ENCODE measurements at regions not wholly inside any gene's neighbourhood (a gene's known extent, or its start where the extent isn't known, plus 50 kb on each side); places are given as distances from the start of the nearest gene placed in this dataset.
"Not testable (repeated sequence)": the region's sequence is repeated elsewhere in the genome, so short reads cannot be mapped to it uniquely, and the experiment has no call there.

DNA sequence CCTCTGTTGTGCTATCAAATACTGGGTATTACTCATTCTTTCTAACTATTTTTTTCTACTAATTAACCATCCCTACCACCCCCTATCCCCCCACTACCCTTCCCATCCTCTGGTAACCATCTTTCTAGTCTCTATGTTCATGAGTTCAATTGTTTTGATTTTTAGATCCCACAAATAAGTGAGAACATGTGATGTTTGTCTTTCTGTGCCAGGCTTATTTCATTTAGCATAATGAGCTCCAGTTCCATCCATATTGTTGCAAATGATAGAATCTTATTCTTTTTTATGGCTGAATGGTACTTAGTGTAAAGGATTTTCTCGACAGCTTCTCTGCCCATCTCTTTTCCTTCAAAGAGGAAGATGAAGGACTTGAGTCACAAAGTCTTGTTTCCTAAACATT lies 138.0 kb upstream of the CPHXL start:
- DNase-seq = no peak
- H3K36me3 Mint-ChIP-seq (ENCODE audit: insufficient read depth, unreplicated experiment) = no peaks in the 10 kb centered on the region
- no peak overlapping the region for H3K27ac Mint-ChIP-seq (ENCODE audit: unreplicated experiment)
- H3K4me1 Mint-ChIP-seq (ENCODE audit: low read depth, unreplicated experiment) = no peaks in the 10 kb centered on the region
- no peaks in the 10 kb centered on the region for H3K9me3 Mint-ChIP-seq (ENCODE audit: low read depth, unreplicated experiment)
- no TSS peak for BruUV-seq (replicated peaks)
- peaks cover 16% of the 10 kb centered on the region for H3K27me3 Mint-ChIP-seq (ENCODE audit: unreplicated experiment)
- intact Hi-C loops (cut with micrococcal nuclease; ENCODE audit: unreplicated experiment) = no loop called here
- H3K4me3 Mint-ChIP-seq (ENCODE audit: low read depth, unreplicated experiment) = no peak overlapping the region
- TF ChIP-seq, protein P1, sequence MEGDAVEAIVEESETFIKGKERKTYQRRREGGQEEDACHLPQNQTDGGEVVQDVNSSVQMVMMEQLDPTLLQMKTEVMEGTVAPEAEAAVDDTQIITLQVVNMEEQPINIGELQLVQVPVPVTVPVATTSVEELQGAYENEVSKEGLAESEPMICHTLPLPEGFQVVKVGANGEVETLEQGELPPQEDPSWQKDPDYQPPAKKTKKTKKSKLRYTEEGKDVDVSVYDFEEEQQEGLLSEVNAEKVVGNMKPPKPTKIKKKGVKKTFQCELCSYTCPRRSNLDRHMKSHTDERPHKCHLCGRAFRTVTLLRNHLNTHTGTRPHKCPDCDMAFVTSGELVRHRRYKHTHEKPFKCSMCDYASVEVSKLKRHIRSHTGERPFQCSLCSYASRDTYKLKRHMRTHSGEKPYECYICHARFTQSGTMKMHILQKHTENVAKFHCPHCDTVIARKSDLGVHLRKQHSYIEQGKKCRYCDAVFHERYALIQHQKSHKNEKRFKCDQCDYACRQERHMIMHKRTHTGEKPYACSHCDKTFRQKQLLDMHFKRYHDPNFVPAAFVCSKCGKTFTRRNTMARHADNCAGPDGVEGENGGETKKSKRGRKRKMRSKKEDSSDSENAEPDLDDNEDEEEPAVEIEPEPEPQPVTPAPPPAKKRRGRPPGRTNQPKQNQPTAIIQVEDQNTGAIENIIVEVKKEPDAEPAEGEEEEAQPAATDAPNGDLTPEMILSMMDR (IDR thresholded peaks at IDR 0.05; ENCODE audit: unreplicated experiment) = no peak
- CTCF ChIA-PET = no interaction called here

DNA sequence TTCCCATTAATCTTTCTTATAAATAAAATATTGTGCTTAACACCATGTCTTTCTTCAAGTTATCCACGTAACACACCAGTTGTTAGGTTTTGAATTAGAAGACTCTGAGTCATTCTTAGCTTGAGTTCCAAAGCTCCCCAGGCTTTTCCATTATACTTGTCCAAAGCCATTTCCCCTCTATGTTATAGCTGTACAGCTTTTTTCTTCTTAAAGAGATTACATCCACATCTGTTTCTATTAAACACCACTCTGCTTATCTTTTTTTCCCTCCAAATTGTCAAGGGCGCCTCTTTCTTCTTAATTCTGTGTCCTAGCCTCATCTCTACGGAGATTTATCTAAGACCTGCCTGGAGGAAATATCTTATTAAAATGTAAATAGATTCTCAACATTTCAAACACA lies 139.4 kb upstream of the CPHXL start:
- DNase-seq = no peak
- no peaks in the 10 kb centered on the region for H3K36me3 Mint-ChIP-seq (ENCODE audit: insufficient read depth, unreplicated experiment)
- no TSS peak for BruUV-seq (replicated peaks)
- intact Hi-C loops (cut with micrococcal nuclease; ENCODE audit: unreplicated experiment) = no loop called here
- H3K27ac Mint-ChIP-seq (ENCODE audit: unreplicated experiment) = no peak overlapping the region
- H3K4me1 Mint-ChIP-seq (ENCODE audit: low read depth, unreplicated experiment) = no peaks in the 10 kb centered on the region
- TF ChIP-seq, protein P1 (IDR thresholded peaks at IDR 0.05; ENCODE audit: unreplicated experiment) = no peak
- no peak overlapping the region for H3K4me3 Mint-ChIP-seq (ENCODE audit: low read depth, unreplicated experiment)
- H3K27me3 Mint-ChIP-seq (ENCODE audit: unreplicated experiment) = peaks cover 19% of the 10 kb centered on the region
- CTCF ChIA-PET = no interaction called here
- no peaks in the 10 kb centered on the region for H3K9me3 Mint-ChIP-seq (ENCODE audit: low read depth, unreplicated experiment)

DNA sequence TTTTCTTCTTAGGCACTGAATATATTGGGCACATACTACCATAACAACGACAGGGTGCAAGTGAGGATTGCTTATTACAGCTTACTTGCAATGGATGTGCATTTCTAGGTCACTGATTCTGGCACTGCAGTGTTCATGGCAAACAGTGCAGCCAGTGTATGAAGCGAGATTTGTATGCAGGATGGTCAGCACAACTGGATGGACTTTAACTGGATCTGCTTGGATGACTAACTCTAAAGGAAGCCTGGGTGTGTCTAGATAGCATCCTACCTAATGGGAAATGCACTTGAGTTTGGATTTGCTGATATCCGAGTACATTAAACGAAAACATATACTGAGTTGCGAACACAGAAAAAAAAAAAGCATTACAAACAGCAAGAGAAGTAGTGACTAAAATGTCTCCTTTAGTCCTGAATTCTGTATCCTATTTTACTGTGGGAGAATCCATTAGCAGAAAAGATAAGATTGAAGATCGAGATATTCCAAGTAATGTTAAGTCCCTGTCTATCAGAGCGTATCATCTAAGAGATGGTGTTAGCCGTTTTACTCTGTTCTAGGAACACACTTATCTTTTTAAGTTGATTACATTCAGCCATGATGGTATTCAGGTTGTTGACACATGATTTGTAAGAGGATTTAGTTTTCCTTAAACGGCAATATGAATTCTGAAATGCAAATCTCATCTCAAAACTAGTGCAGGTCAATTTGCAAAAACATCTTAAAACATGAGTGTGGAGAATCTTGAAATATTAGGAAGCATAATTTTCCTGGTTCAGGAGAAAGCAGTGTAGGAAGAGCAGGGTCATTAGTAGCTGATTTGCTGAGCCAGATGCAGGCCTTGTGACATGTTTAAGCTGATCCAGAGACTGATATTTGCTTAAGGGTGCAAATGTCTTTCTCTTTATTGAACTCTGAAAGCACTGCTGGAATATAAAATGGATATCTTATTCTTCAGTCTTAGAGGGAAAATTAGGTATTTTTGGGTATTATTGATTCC lies 142.6 kb upstream of the CPHXL start:
- H3K9me3 Mint-ChIP-seq (ENCODE audit: low read depth, unreplicated experiment) = no peaks in the 10 kb centered on the region
- intact Hi-C loops (cut with micrococcal nuclease; ENCODE audit: unreplicated experiment) = no loop called here
- no peak for DNase-seq
- no peak overlapping the region for H3K4me3 Mint-ChIP-seq (ENCODE audit: low read depth, unreplicated experiment)
- no TSS peak for BruUV-seq (replicated peaks)
- no peaks in the 10 kb centered on the region for H3K4me1 Mint-ChIP-seq (ENCODE audit: low read depth, unreplicated experiment)
- CTCF ChIA-PET = no interaction called here
- no peaks in the 10 kb centered on the region for H3K36me3 Mint-ChIP-seq (ENCODE audit: insufficient read depth, unreplicated experiment)
- H3K27me3 Mint-ChIP-seq (ENCODE audit: unreplicated experiment) = peaks cover 27% of the 10 kb centered on the region
- TF ChIP-seq, protein P1 (IDR thresholded peaks at IDR 0.05; ENCODE audit: unreplicated experiment) = no peak
- H3K27ac Mint-ChIP-seq (ENCODE audit: unreplicated experiment) = no peak overlapping the region

DNA sequence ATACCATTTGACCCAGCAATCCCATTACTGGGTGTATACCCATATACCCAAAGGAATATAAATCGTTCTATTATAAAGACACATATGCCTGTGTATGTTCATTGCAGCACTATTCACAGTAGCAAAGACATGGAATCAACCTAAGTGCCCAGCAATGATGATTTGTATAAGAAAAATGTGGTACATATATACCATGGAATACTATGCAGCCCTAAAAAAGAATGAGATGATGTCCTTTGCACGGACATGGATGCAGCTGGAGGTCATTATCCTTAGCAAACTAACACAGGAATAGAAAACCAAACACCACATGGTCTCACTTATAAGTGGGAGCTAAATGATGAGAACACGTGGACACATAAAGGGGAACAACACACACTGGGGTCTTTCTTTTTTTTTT lies 155.0 kb upstream of the CPHXL start:
- H3K27ac Mint-ChIP-seq (ENCODE audit: unreplicated experiment); CTCF ChIA-PET; intact Hi-C loops (cut with micrococcal nuclease; ENCODE audit: unreplicated experiment); H3K4me1 Mint-ChIP-seq (ENCODE audit: low read depth, unreplicated experiment); BruUV-seq (replicated peaks); H3K9me3 Mint-ChIP-seq (ENCODE audit: low read depth, unreplicated experiment); H3K36me3 Mint-ChIP-seq (ENCODE audit: insufficient read depth, unreplicated experiment); H3K4me3 Mint-ChIP-seq (ENCODE audit: low read depth, unreplicated experiment); DNase-seq; H3K27me3 Mint-ChIP-seq (ENCODE audit: unreplicated experiment): not testable (repeated sequence)

DNA sequence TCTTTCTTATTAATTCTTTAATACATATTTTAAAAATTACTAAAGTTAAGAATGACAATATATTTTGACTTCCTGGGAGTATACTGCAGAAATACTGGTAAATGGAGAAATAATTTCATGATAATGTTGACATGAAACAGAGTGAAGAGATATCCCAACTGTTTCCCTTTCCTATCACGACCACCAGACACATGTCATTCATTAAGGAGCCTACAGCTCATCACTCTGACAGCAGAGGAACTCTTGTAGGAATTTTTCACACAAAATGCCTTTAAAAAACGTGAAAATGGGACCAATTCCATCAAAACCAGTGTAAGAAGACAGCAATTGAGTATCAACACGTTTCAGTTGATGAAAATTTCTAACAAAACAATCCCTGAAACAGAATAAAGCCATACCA lies 172.9 kb upstream of the CPHXL start:
- intact Hi-C loops (cut with micrococcal nuclease; ENCODE audit: unreplicated experiment) = no loop called here

More for the DNA sequence above, 172.9 kb upstream of the CPHXL start:
- DNase-seq = no peak
- no peaks in the 10 kb centered on the region for H3K9me3 Mint-ChIP-seq (ENCODE audit: low read depth, unreplicated experiment)
- H3K4me1 Mint-ChIP-seq (ENCODE audit: low read depth, unreplicated experiment) = no peaks in the 10 kb centered on the region
- no peak overlapping the region for H3K4me3 Mint-ChIP-seq (ENCODE audit: low read depth, unreplicated experiment)
- CTCF ChIA-PET = no interaction called here
- no TSS peak for BruUV-seq (replicated peaks)
- no peaks in the 10 kb centered on the region for H3K27me3 Mint-ChIP-seq (ENCODE audit: unreplicated experiment)
- H3K36me3 Mint-ChIP-seq (ENCODE audit: insufficient read depth, unreplicated experiment) = no peaks in the 10 kb centered on the region
- H3K27ac Mint-ChIP-seq (ENCODE audit: unreplicated experiment) = no peak overlapping the region
- TF ChIP-seq, protein P1 (IDR thresholded peaks at IDR 0.05; ENCODE audit: unreplicated experiment) = no peak

All from Calu3 (cell line).